ENCODE measurements at regions not wholly inside any gene's neighbourhood (a gene's known extent, or its start where the extent isn't known, plus 50 kb on each side); places are given as distances from the start of the nearest gene placed in this dataset.

DNA sequence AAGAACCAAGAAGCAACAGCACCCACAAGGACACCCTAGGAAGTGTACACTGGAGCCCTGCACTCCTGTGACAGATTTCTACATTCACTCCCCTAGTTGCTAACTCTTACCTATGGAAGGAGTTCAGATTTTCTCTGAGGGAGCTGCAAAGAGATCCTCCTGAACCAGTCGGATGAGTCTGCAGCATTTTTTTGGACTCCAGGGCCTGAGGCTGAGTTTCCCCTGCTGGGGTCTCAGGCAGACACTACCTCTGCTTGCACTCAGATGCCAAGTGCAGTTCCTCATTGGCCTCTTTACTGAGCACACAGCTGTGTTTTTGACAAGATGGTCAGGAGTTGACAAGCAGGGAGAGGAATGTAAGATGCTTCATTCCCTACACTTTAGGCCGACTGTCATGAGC lies 153.2 kb upstream of the RBM19 start:
- H3K9me2 ChIP-seq (ENCODE audit: insufficient read depth), result no peaks in the 10 kb centered on the region
- no peak overlapping the region for H3K4me2 ChIP-seq (ENCODE audit: low read length)
- no peak for DNase-seq (ENCODE audit: low read depth, low spot score)
- no peak overlapping the region for H2AFZ ChIP-seq (ENCODE audit: low read depth, low read length, poor library complexity, severe bottlenecking)
- no TSS peak for BruUV-seq (replicated peaks)
- ChIA-PET CTCF (no interaction called here), RAD21 (ENCODE audit: low non-redundant PET in 1 of 2, low total read pairs in 2 of 2, uncharacterized antibody in 2 of 2, unreplicated experiment in 2 of 2) (no interaction called here), POLR2A (no interaction called here)
- intact Hi-C loops (cut with micrococcal nuclease), result no loop called here
- no peaks in the 10 kb centered on the region for H4K20me1 ChIP-seq (ENCODE audit: insufficient read depth)
- peaks cover 55% of the 10 kb centered on the region for H3K27me3 ChIP-seq (ENCODE audit: insufficient read depth, low read length)
- ATAC-seq, result no peak
- no peaks in the 10 kb centered on the region for H3K79me2 ChIP-seq (ENCODE audit: insufficient read depth, low read length)
- H3K9ac ChIP-seq (ENCODE audit: low read length), result no peak overlapping the region
- TF ChIP-seq CBX3 (IDR thresholded peaks at IDR 0.05; ENCODE audit: low read depth), result no peak
- no peak for TF ChIP-seq SIN3A (IDR thresholded peaks at IDR 0.05; ENCODE audit: low read depth)
- TF ChIP-seq ELF1 (IDR thresholded peaks at IDR 0.05; ENCODE audit: borderline replicate concordance, low read depth), result no peak
- no peak for TF ChIP-seq EZH2phosphoT487 (IDR thresholded peaks at IDR 0.05; ENCODE audit: borderline replicate concordance)
- TF ChIP-seq POLR2AphosphoS5 (IDR thresholded peaks at IDR 0.05; ENCODE audit: low read depth, low read length), result no peak
- no peak overlapping the region for H3K27ac ChIP-seq (ENCODE audit: low read depth, low read length)
- H3K4me1 ChIP-seq (ENCODE audit: control insufficient read depth in 1 of 2, insufficient read depth in 2 of 2, low read length in 2 of 2), result no peaks in the 10 kb centered on the region
- no peaks in the 10 kb centered on the region for H3K9me3 ChIP-seq (ENCODE audit: control insufficient read depth in 1 of 2, insufficient read depth in 1 of 2, low read depth in 1 of 2, low read length in 2 of 2)
- H3K36me3 ChIP-seq (ENCODE audit: control insufficient read depth in 1 of 2, insufficient read depth in 2 of 2, low read length in 2 of 2), result no peaks in the 10 kb centered on the region
- no peak overlapping the region for H3K4me3 ChIP-seq (replicated peaks in 1 of 2; ENCODE audit: low read depth in 1 of 2, low read length in 2 of 2)

DNA sequence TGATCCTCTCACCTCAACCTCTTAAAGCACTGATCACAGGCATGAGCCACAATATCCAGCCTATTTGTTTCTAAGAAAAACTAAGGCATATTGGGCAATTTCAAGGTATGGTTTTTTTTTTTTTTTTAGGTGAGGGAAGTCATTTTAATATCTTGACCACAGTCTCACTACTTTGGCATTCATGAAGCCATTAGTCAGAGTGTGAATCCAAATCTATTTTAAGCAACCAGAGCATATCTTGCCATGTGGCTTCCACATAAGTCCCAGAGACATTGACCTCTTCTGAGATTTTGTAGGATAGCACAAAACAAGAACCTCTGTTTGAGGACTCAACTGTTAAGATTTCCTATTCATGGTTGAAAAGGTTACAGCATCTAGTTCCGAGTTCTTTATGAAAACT lies 130.3 kb upstream of the RBM19 start:
- CTCF ChIA-PET, result no interaction called here
- RAD21 ChIA-PET (ENCODE audit: low non-redundant PET in 1 of 2, low total read pairs in 2 of 2, uncharacterized antibody in 2 of 2, unreplicated experiment in 2 of 2), result no interaction called here
- TF ChIP-seq TCF7L2 (IDR thresholded peaks at IDR 0.05; ENCODE audit: borderline replicate concordance, extremely low read depth, insufficient read depth, insufficient read length) (no peak), EZH2phosphoT487 (IDR thresholded peaks at IDR 0.05; ENCODE audit: borderline replicate concordance) (no peak), CEBPB (IDR thresholded peaks at IDR 0.05; ENCODE audit: low read depth) (no peak), SRF (IDR thresholded peaks at IDR 0.05; ENCODE audit: low read depth) (no peak), ZNF274 (IDR thresholded peaks at IDR 0.05; ENCODE audit: low read depth, low read length) (no peak), EZH2 (IDR thresholded peaks at IDR 0.05) (no peak), SP1 (IDR thresholded peaks at IDR 0.05; ENCODE audit: low read depth) (no peak), POLR2AphosphoS5 (IDR thresholded peaks at IDR 0.05; ENCODE audit: low read depth, low read length) (no peak), FOSL1 (IDR thresholded peaks at IDR 0.05; ENCODE audit: low read depth) (no peak), JUND (IDR thresholded peaks at IDR 0.05) (no peak)
- TF ChIP-seq, protein P1, sequence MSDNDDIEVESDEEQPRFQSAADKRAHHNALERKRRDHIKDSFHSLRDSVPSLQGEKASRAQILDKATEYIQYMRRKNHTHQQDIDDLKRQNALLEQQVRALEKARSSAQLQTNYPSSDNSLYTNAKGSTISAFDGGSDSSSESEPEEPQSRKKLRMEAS (IDR thresholded peaks at IDR 0.05), result no peak
- TF ChIP-seq, protein P2, sequence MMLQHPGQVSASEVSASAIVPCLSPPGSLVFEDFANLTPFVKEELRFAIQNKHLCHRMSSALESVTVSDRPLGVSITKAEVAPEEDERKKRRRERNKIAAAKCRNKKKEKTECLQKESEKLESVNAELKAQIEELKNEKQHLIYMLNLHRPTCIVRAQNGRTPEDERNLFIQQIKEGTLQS (IDR thresholded peaks at IDR 0.05), result no peak
- TF ChIP-seq, protein P3, sequence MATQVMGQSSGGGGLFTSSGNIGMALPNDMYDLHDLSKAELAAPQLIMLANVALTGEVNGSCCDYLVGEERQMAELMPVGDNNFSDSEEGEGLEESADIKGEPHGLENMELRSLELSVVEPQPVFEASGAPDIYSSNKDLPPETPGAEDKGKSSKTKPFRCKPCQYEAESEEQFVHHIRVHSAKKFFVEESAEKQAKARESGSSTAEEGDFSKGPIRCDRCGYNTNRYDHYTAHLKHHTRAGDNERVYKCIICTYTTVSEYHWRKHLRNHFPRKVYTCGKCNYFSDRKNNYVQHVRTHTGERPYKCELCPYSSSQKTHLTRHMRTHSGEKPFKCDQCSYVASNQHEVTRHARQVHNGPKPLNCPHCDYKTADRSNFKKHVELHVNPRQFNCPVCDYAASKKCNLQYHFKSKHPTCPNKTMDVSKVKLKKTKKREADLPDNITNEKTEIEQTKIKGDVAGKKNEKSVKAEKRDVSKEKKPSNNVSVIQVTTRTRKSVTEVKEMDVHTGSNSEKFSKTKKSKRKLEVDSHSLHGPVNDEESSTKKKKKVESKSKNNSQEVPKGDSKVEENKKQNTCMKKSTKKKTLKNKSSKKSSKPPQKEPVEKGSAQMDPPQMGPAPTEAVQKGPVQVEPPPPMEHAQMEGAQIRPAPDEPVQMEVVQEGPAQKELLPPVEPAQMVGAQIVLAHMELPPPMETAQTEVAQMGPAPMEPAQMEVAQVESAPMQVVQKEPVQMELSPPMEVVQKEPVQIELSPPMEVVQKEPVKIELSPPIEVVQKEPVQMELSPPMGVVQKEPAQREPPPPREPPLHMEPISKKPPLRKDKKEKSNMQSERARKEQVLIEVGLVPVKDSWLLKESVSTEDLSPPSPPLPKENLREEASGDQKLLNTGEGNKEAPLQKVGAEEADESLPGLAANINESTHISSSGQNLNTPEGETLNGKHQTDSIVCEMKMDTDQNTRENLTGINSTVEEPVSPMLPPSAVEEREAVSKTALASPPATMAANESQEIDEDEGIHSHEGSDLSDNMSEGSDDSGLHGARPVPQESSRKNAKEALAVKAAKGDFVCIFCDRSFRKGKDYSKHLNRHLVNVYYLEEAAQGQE (IDR thresholded peaks at IDR 0.05; ENCODE audit: low read depth), result no peak
- TF ChIP-seq, protein P4, sequence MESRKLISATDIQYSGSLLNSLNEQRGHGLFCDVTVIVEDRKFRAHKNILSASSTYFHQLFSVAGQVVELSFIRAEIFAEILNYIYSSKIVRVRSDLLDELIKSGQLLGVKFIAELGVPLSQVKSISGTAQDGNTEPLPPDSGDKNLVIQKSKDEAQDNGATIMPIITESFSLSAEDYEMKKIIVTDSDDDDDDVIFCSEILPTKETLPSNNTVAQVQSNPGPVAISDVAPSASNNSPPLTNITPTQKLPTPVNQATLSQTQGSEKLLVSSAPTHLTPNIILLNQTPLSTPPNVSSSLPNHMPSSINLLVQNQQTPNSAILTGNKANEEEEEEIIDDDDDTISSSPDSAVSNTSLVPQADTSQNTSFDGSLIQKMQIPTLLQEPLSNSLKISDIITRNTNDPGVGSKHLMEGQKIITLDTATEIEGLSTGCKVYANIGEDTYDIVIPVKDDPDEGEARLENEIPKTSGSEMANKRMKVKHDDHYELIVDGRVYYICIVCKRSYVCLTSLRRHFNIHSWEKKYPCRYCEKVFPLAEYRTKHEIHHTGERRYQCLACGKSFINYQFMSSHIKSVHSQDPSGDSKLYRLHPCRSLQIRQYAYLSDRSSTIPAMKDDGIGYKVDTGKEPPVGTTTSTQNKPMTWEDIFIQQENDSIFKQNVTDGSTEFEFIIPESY (IDR thresholded peaks at IDR 0.05; ENCODE audit: extremely low read depth, insufficient replicate concordance, low read length), result no peak

More for the DNA sequence above, 130.3 kb upstream of the RBM19 start:
- Histone ChIP-seq H3K9ac (ENCODE audit: low read length) (no peak overlapping the region), H3K9me3 (ENCODE audit: control insufficient read depth in 1 of 2, insufficient read depth in 1 of 2, low read depth in 1 of 2, low read length in 2 of 2) (no peaks in the 10 kb centered on the region), H2AFZ (ENCODE audit: low read depth, low read length, poor library complexity, severe bottlenecking) (no peak overlapping the region), H4K20me1 (ENCODE audit: insufficient read depth) (no peaks in the 10 kb centered on the region), H3K79me2 (ENCODE audit: insufficient read depth, low read length) (no peaks in the 10 kb centered on the region), H3K4me3 (replicated peaks in 1 of 2; ENCODE audit: low read depth in 1 of 2, low read length in 2 of 2) (no peak overlapping the region), H3K4me1 (ENCODE audit: control insufficient read depth in 1 of 2, insufficient read depth in 2 of 2, low read length in 2 of 2) (no peaks in the 10 kb centered on the region), H3K36me3 (ENCODE audit: control insufficient read depth in 1 of 2, insufficient read depth in 2 of 2, low read length in 2 of 2) (no peaks in the 10 kb centered on the region), H3K9me2 (ENCODE audit: insufficient read depth) (no peaks in the 10 kb centered on the region), H3K27ac (ENCODE audit: low read depth, low read length) (no peak overlapping the region), H3K27me3 (ENCODE audit: insufficient read depth, low read length) (peaks cover 49% of the 10 kb centered on the region), H3K4me2 (ENCODE audit: low read length) (no peak overlapping the region)
- no peak for ATAC-seq
- BruUV-seq (replicated peaks), result no TSS peak
- POLR2A ChIA-PET, result no interaction called here
- DNase-seq (ENCODE audit: low read depth, low spot score), result no peak
- intact Hi-C loops (cut with micrococcal nuclease), result no loop called here
